IgD-negative memory B cell (primary cell): ENCODE measurements at regions not wholly inside any gene's neighbourhood (a gene's known extent, or its start where the extent isn't known, plus 50 kb on each side); places are given as distances from the start of the nearest gene placed in this dataset.
"Not testable (repeated sequence)": the region's sequence is repeated elsewhere in the genome, so short reads cannot be mapped to it uniquely, and the experiment has no call there.

ENCODE experiments used
- H3K27ac Mint-ChIP-seq, 3 donors: one replicate each; pipeline ENCODE4 v1.8.0; 2020 to 2022; ENCODE audit warnings: mild to moderate bottlenecking in 3 of 3, mixed read lengths in 3 of 3, moderate library complexity in 1 of 3
- H3K27me3 Mint-ChIP-seq: one replicate; pipeline ENCODE4 v1.8.0; 2021; ENCODE audit warnings: mixed read lengths
- H3K36me3 Mint-ChIP-seq: one replicate; pipeline ENCODE4 v1.8.0; 2020; ENCODE audit warnings: mild to moderate bottlenecking, mixed read lengths
- H3K4me1 Mint-ChIP-seq, 3 donors: one replicate each; pipeline ENCODE4 v1.8.0; 2020 to 2022; ENCODE audit warnings: mixed read lengths in 3 of 3, mild to moderate bottlenecking in 1 of 3
- H3K4me3 Mint-ChIP-seq, 4 donors: one replicate each; pipeline ENCODE4 v1.8.0; 2020 to 2022; ENCODE audit warnings: mild to moderate bottlenecking in 4 of 4, mixed read lengths in 4 of 4, moderate library complexity in 3 of 4
- H3K9me3 Mint-ChIP-seq, 3 donors: one replicate each; pipeline ENCODE4 v1.8.0; 2020 to 2021; ENCODE audit warnings: mixed read lengths in 3 of 3, mild to moderate bottlenecking in 1 of 3

GRCh38 chr7:3162798-3163197 is 119.1 kb upstream of the CARD11 start:
- not testable (repeated sequence) for H3K9me3 Mint-ChIP-seq
- H3K27ac Mint-ChIP-seq = peak overlapping the region in 1 of 3 donors; percentile 62

DNA sequence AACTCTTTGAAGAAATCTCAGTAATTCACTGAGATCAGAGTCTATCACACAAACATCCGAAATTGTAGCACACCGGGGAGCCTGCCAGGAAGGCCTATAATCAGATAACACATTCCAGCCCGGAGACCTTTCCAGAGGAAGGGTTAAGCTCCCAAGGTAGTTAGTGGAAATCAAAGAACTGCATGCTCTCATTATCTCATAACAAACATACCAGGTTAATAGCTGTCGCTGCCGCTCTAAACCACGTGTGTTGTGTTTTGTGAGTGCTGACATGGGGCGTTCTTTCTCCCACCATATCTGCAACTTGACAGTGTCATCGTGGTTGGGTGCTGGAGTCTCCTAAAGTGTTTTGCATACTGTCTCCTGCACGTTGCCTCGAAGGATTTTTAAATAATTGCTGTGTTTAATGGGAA is 120.7 kb upstream of the CARD11 start:
- Mint-ChIP-seq H3K27me3 (peaks cover 10% of the 10 kb centered on the region), H3K36me3 (no peaks in the 10 kb centered on the region), H3K4me1 (no peaks in the 10 kb centered on the region), H3K4me3 (no peak overlapping the region), H3K9me3 (peaks cover 0 to 4% (median 2%) of the 10 kb centered on the region in 3 donors), H3K27ac (no peak overlapping the region)

More at GRCh38 chr7:3162798-3163197, 119.1 kb upstream of the CARD11 start:
- not testable (repeated sequence) for H3K4me1 Mint-ChIP-seq, H3K4me3 Mint-ChIP-seq, H3K36me3 Mint-ChIP-seq, H3K27me3 Mint-ChIP-seq

DNA sequence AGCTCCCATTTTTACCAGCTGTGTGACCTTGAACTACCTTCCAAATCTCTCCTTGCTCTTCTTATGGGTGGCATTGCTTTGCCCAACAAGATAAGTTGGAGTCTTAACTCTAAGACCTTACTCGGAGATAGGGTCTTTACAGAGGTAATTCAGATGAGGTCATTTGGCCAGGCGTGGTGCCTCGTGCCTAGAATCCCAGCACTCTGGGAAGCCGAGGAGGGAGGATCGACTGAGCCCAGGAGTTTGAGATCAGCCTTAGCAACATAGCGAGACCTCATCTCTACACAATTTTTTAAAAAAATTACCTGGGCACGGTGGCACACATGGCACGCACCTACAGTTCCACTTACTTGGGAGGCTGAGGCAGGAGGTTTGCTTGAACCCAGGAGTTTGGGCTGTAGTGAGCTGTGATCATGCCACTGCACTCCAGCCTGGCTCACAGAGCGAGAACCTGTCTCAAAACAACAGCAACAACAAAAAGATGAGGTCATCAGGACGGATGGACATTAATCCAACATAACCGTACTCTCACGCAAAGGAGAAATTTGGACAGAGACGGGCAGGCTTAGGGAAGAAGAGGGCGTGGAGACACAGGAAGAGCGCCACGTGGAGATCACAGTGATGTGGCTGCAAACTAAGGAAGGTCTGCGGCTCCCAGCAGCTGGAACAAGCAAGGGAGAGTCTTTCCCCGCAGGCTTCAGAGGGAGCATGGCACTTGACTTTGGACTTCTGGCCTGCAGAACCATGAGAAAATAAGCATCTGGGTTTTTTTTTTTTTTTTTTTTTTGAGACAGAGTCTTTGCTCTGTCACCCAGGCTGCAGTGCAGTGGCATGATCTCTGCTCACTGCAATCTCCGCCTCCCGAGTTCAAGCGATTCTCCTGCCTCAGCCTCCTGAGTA is 122.3 kb upstream of the CARD11 start:
- Mint-ChIP-seq H3K4me1 (no peaks in the 10 kb centered on the region), H3K27me3 (peaks cover 14% of the 10 kb centered on the region), H3K4me3 (no peak overlapping the region), H3K27ac (no peak overlapping the region), H3K9me3 (peaks cover 0 to 4% (median 2%) of the 10 kb centered on the region in 3 donors), H3K36me3 (no peaks in the 10 kb centered on the region)

- no peak overlapping the region for H3K4me3 Mint-ChIP-seq
- no peaks in the 10 kb centered on the region for H3K36me3 Mint-ChIP-seq
- H3K9me3 Mint-ChIP-seq = peaks cover 2 to 4% (median 4%) of the 10 kb centered on the region in 3 donors
- peaks cover 16% of the 10 kb centered on the region for H3K27me3 Mint-ChIP-seq
- no peak overlapping the region for H3K27ac Mint-ChIP-seq
- no peaks in the 10 kb centered on the region for H3K4me1 Mint-ChIP-seq
Measured at GRCh38 chr7:3167551-3167950, 123.9 kb upstream of the CARD11 start.

DNA sequence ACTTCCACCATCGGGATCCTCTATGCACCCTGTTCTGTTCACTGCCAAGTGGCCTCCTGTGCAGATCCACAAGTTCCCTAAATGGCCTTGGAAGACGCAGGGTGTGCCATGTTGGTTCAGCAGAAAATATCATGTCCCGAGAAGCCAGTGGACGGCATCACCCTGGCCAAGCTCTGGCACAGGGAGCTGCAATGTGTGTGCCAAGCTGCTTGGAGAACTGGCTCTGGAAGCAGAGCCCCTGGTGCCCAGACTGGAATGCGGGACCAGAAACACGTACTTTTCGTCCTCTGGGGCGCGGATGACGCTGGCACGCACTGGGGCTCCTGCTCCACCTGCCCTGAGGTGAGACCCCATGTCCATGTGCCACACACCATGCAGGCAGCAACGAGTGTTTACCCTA is 124.7 kb upstream of the CARD11 start:
- Mint-ChIP-seq H3K27me3 (peaks cover 18% of the 10 kb centered on the region), H3K4me3 (no peak overlapping the region), H3K36me3 (no peaks in the 10 kb centered on the region), H3K9me3 (peaks cover 0 to 4% (median 0%) of the 10 kb centered on the region in 3 donors), H3K4me1 (no peaks in the 10 kb centered on the region), H3K27ac (no peak overlapping the region)

GRCh38 chr7:3168869-3169268 is 125.2 kb upstream of the CARD11 start:
- H3K9me3 Mint-ChIP-seq = peaks cover 0 to 4% (median 0%) of the 10 kb centered on the region in 3 donors
- H3K4me3 Mint-ChIP-seq = no peak overlapping the region
- no peaks in the 10 kb centered on the region for H3K36me3 Mint-ChIP-seq
- no peaks in the 10 kb centered on the region for H3K4me1 Mint-ChIP-seq
- no peak overlapping the region for H3K27ac Mint-ChIP-seq
- peaks cover 19% of the 10 kb centered on the region for H3K27me3 Mint-ChIP-seq

GRCh38 chr7:3172768-3173280 is 128.2 kb upstream of the SDK1 start:
- Mint-ChIP-seq H3K4me3 (no peak overlapping the region), H3K27ac (no peak overlapping the region), H3K36me3 (no peaks in the 10 kb centered on the region), H3K4me1 (no peaks in the 10 kb centered on the region), H3K9me3 (peaks cover 0 to 4% (median 0%) of the 10 kb centered on the region in 3 donors), H3K27me3 (peaks cover 24% of the 10 kb centered on the region)

DNA sequence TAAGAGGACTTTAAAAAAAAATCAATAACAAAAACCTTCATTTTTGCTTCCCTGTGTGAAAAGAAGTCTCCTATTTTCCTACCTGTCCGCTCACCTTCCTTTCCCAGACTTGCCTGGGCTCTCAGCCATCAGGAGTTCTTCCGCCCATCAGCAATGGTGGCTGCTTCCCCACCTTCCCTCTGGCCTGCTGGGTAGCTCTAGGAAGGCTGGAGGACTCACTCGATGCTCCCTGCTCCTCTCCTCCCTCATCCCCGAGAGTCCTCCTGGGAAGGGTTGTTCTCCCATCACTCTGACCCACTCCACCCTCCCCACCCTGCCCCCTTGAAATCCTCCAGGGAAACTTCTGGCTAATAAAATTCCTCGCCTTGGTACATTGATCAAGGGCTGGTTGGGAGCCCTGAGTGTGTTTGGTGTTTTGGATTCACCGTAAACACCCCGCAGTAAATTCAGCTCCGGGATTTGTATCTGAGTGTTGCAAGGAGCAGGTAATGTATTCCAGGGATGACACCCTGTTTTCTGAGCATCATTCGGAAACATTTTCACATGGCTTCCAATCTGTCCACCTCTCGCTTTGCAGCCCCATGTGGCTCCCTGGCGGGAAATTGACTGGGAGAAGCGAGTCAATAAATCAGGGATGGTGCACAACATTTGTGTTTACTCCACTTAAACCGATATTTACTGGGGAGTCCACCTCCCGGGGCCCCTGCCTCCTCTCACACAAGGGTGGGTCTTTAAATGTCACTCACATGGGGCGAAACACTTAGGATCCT is 126.4 kb upstream of the SDK1 start:
- Mint-ChIP-seq H3K9me3 (peaks cover 0 to 4% (median 0%) of the 10 kb centered on the region in 3 donors), H3K36me3 (no peaks in the 10 kb centered on the region), H3K27me3 (peaks cover 19% of the 10 kb centered on the region), H3K4me1 (no peaks in the 10 kb centered on the region), H3K27ac (no peak overlapping the region), H3K4me3 (no peak overlapping the region)

- Mint-ChIP-seq H3K4me1 (no peaks in the 10 kb centered on the region), H3K4me3 (no peak overlapping the region), H3K27me3 (peaks cover 16% of the 10 kb centered on the region), H3K9me3 (peaks cover 0 to 4% (median 0%) of the 10 kb centered on the region in 3 donors), H3K36me3 (no peaks in the 10 kb centered on the region), H3K27ac (no peak overlapping the region)
Measured at GRCh38 chr7:3175285-3175902, 125.7 kb upstream of the SDK1 start.

DNA sequence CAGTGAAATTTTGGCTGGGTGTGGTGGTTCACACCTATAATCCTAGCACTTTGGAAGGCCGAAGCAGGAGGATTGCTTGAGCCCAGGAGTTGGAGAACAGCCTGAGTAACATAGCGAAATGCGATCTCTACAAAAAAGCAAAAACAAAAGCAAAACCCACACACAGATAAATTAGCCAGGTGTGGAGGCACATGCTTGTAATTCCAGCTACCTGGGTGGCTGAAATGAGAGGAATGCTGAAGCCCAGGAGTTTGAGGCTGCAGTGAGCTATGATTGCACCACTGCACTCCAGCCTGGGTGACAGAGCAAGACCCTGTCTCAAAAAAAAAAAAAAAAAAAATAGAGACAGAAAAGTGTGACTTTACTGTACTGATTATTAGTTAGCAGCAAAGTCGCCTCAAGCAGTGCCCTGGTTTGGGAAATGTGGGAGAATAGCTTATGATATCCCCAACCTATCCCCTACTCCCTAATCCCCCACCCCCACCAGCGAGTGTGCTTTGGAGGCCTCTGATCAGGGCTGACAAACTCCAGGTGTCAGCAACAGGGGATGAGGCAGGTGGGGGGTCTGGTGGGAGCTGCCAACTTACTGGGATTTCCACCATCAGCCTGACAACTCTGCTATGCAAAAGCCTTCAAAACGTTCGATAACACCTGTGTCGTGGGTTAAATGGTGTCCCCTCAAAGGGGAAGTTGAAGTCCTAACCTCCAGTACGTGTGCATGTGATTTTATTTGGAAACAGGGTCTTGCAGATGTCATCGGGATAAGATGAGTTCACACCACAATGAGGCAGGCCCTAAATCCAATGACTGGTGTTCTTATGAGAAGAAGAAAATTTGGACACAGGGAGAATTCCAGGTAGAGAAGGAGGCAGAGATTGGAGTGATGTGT is 124.7 kb upstream of the SDK1 start:
- no peak overlapping the region for H3K4me3 Mint-ChIP-seq

DNA sequence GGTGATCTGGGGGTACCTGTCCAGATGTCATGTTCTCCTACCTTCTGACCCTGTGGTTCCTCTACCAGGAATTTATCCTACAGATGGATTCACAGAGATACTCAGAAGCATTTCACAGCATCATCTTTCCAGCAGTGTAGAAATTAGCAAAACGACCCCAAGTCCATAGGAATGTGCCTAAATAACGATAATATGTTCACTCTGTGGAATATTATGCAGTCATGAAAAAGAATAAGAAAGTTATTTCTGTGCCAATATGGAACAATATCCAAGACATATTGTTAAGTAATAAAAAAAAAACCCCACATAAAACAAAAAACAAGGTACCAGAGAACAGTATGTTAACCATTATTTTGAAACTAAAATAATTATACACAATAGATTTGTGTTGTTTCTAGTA is 123.8 kb upstream of the SDK1 start:
- Mint-ChIP-seq H3K9me3 (no peaks in the 10 kb centered on the region), H3K27me3 (peaks cover 15% of the 10 kb centered on the region), H3K27ac (no peak overlapping the region), H3K4me1 (no peaks in the 10 kb centered on the region), H3K4me3 (no peak overlapping the region), H3K36me3 (no peaks in the 10 kb centered on the region)

More for the DNA sequence above, 124.7 kb upstream of the SDK1 start:
- Mint-ChIP-seq H3K27me3 (peaks cover 17% of the 10 kb centered on the region), H3K9me3 (peaks cover 0 to 4% (median 0%) of the 10 kb centered on the region in 3 donors), H3K4me1 (no peaks in the 10 kb centered on the region), H3K27ac (no peak overlapping the region), H3K36me3 (no peaks in the 10 kb centered on the region)

DNA sequence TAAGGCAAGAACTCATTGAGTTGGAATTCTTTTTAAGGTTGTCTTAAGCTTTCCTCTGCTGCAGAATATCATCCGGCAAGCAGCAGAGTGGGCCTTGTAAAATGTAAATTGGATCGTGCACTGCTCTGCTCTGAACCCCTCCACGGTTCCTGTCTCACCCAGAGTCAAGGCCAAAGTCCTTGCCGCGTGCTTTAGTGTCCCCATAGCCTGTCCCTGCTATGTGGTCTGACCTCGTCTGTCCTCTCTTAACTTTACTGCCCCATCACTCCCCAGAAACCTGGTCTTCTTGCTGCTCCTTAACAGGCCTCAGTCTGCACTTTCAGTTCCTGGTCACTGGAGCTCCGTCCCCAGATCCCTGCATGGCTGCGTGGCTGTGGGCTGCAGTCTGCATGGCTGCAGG is 121.6 kb upstream of the SDK1 start:
- H3K36me3 Mint-ChIP-seq = peaks cover 2% of the 10 kb centered on the region
- H3K27me3 Mint-ChIP-seq = peaks cover 8% of the 10 kb centered on the region
- H3K27ac Mint-ChIP-seq = no peak overlapping the region
- H3K9me3 Mint-ChIP-seq = peaks cover 0 to 3% (median 2%) of the 10 kb centered on the region in 3 donors
- no peak overlapping the region for H3K4me3 Mint-ChIP-seq
- no peaks in the 10 kb centered on the region for H3K4me1 Mint-ChIP-seq

DNA sequence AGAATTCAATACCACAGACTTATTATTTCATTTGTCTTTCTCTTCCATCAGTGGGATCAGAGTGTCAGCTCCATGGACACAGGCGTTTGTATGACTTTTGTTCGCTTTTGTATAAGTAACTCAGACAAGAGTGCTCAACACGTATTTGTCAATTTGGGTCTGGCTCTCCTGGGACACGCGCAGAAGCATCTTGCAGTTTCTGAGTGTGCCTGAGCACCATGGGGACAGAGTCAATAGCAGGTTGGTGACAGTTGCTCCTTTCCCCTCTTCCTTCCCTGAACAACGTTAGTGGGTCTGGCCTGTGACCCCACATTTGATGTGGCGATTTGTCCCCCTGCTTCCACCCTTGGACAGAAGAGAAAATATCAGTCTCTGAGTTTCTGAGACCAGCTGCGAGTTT is 120.4 kb upstream of the SDK1 start:
- Mint-ChIP-seq H3K4me1 (no peaks in the 10 kb centered on the region), H3K27me3 (peaks cover 8% of the 10 kb centered on the region), H3K9me3 (peaks cover 0 to 3% (median 2%) of the 10 kb centered on the region in 3 donors), H3K4me3 (no peak overlapping the region), H3K27ac (no peak overlapping the region), H3K36me3 (peaks cover 2% of the 10 kb centered on the region)

DNA sequence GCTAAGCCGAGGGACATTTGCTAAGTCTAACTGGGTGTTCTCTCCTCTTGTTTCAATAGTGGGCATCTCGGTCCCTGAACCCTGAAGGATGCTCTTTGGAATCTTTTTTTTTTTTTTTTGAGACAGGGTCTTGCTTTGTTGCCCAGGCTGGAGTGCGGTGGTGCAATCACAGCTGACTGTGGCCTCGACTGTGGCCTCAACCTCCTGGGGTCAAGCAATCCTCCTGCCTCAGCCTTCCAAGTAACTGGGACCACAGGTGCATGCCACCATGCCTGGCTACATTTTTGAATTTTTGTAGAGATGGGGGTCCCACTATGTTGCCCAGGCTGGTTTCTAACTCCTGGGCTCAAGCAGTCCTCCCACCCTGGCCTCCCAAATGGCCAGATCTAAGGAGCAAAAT is 119.0 kb upstream of the SDK1 start:
- not testable (repeated sequence) for H3K27me3 Mint-ChIP-seq, H3K27ac Mint-ChIP-seq, H3K36me3 Mint-ChIP-seq, H3K4me3 Mint-ChIP-seq, H3K9me3 Mint-ChIP-seq, H3K4me1 Mint-ChIP-seq
